ENCODE measurements at regions not wholly inside any gene's neighbourhood (a gene's known extent, or its start where the extent isn't known, plus 50 kb on each side); places are given as distances from the start of the nearest gene placed in this dataset.
"Not testable (repeated sequence)": the region's sequence is repeated elsewhere in the genome, so short reads cannot be mapped to it uniquely, and the experiment has no call there.

DNA sequence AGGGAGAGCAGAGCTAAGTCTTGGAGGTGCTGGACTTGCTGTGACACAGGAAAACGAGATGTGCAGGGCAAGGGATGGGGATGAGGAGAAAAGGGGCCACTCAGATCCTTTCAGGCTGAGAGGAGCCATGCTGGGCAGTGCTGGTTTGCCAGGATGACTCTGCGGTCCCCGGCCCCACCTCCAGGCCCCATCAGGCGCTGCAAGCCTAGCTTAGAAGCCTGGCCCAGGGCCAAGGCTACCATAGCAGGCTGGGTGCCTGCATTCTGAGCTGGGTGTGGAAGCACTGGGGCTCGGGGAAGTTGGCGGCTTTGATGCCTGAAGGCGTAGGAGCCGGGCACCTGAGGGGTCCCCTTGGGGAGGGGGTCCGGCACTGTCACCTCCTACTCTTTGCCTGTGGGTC lies 341.2 kb upstream of the USP9Y start:
- DNase-seq (ENCODE audit: low spot score): no peak

DNA sequence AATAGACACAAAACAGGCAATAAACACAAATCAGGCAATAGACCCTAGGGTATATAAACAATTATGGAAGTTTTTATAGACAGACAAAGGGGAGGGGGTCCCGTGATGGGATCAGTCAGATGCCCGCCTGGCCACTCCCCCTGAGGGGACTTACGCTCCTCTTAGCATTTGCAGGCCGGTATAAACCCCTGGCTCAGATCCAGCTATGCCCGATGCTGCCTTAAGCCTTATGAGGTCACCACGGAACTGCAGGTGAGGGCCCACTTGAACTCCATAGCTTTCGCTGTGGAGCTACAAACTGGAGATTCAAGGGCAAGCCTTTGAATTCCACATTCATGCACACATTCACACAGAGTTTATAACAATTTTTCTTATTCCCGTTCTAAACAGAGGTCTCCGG lies 340.5 kb upstream of the USP9Y start:
- no peak for DNase-seq (ENCODE audit: low spot score)

DNA sequence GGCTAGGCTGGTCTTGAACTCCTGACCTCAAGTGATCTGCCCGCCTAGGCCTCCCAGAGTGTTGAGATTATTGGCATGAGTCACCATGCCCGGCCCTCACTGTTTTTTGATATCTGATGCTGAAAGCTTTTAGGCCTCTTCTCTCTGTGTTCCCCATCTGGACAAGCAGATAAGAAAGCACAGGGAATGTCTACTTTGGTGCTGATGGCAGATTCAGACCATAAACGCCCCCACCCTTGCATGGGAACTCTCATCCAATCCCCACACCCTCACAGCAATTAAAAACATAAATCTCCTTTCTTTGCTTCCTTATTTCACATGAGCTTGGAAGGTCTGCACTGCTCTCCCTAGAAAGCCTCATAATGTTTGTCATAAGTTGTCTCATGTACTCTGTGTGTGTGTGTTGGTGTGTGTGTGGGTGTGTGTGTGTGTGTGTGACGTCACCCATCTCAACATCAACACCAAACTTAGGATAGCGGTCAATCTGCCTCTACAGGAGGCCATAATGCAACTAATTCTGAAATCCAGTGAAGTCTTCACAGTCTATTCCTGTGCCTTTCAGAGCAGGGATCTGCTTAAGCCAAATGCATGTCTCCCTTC lies 335.6 kb upstream of the USP9Y start:
- no peak for DNase-seq (ENCODE audit: low spot score)

DNA sequence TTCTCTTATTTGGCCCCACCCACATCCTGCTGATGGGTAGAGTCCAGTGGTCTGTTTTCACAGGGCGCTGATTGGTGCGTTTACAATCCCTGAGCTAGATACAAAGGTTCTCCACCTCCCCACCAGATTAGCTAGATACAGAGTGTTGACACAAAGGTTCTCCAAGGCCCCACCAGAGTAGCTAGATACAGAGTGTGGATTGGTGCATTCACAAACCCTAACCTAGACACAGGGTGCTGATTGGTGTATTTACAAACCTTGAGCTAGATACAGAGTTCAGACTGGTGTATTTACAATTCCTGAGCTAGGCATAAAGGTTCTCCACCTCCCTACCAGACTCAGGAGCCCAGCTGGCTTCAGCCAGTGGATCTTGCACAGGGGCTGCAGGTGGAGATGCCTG lies 326.4 kb upstream of the USP9Y start:
- not testable (repeated sequence) for DNase-seq (ENCODE audit: low spot score)

DNA sequence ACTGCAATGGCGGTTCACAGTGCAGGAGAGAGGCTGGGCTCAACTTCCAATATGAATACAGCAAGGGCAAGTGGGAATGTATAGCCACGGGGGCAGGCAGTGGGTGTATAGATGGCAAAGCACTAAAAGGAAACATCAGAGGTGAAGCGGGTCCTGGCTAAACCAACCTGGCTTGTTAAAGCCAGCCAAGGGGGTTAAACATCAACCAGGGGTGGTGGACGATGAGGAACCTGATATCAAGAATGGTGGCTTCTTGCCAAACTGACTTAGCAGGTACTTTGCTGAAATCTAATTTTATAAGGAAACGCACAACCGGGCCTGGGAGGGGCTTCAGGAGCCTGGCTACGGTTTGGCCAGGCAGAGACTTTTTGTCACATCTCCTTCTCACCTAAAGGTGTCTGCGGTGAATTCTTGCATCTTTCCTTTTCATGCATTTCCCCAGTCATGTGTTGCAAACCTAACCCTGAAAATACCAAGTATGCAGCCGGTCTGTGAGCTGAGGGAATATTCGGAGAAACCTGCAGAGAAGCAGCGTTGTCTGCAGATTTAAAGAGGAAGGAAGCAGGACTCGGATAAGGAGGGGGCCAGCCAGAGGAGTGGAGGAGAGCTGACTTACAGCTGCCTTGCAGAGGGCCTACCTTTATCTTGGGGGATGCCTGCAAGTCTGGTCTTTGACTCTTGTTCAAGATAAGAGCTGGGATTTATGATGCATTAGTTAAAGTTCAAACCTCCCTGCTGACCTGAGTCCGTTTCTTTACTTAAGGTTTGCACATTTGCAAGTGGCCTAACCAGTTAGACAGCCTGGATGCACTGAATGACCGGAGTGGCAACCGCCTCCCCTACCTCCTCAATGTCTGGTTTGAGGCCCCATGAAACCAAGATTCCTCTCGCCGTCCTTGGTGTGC lies 309.1 kb upstream of the USP9Y start:
- DNase-seq (ENCODE audit: low spot score): not testable (repeated sequence)

DNA sequence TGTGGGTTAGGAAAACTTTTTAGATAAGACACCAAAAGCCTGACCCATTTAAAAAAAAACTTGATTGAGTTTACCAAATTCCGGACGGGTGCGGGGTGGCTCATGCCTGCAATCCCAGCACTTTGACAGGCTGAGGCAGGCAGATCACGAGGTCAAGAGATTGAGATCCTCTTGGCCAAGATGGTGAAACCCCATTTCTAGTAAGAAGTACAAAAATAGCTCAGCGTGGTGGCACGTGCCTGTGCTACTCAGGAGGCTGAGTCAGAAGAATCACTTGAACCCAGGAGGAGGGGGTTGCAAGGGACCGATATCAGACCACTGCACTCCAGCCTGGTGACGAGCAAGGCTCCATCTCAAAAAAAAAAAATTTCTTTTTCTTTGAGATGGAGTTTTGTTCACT lies 307.8 kb upstream of the USP9Y start:
- DNase-seq (ENCODE audit: low spot score): no peak

DNA sequence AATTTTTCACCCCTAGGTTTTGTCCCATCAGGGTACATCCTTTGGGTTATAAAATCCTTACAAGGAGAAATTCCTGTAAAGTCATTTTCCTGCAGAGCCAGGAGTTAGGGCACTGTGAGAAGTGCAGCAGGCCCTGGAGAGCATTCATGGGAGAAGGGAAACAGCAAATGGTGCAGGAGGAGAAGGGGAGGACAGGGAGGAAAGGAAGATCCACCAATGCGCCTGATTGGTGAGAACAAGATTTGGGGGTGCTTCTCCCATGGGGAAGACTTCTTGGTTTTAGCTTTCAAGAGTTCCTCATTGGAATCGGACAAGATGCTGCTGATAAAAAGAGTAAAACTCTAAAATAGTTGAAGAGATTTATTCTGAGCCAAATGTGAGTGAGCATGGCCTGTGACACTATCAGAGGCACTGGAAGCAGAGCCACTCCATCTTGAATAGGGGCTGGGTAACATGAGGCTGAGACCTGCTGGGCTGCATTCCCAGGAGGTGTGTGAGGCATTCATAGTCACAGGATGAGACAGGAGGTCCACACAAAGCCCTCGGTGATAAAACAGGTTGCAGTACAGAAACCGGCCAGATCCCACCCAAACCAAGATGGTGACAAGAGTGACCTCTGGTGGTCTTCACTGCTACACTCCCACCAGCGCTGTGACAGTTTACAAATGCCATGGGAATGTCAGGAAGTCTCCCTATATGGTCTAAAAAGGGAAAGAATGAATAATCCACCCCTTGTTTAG lies 305.5 kb upstream of the USP9Y start:
- DNase-seq (ENCODE audit: low spot score): not testable (repeated sequence)

DNA sequence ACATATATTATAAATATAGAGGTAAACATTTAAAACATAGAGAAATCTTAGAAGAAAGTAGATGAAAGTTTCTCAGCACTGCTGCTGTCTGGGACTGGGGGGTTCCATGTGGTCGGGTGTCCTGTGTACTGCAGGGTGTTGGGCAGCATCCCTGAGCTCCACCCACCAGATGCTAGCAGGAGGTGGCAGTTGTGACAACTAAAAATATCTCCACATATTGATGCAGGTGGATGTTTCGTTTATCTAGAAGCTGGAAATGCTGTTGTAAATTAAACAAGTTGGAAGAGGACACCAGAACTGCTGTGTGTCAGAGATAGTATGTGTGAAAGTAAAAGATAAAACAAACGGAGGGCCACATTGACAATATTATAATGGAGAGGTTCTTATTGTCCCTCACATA lies 297.1 kb upstream of the USP9Y start:
- DNase-seq (ENCODE audit: low spot score): no peak

DNA sequence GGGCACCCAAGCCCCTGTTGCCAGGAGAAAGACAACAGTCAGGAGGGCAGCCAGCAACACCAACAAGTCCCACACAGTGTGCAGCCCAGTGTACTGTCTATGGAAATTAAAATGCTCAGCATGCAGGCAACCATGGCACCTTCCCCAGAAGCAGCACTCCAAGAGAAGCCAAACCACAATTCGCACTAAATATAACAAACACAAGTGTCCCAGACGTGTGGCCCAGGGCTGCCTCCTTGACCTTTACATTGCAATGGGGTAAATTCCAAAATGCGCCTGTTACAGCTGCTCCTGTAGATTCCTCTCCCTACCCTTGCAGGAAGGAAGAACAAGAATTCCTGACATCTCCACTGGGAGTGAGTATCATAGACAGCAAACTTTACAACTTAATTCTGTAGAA lies 292.8 kb upstream of the USP9Y start:
- DNase-seq (ENCODE audit: low spot score): no peak

DNA sequence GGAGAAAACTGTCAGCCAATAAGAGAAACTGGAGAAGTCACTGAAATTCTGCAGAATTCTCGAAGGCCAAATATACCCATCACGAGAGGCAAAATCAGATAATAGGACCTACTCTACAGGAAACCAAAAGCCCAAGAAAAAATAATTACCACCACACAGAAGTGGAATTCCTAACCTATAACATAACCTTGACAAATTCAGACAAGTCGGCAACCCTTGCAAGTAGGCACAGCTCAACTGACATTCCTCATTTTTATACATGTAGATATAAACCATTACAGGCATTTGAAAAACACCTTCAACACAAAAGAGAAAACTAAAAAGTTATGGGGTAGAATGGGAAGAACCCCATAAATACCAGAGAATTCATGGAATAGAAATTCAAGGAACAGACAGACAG lies 290.3 kb upstream of the USP9Y start:
- DNase-seq (ENCODE audit: low spot score): no peak

DNA sequence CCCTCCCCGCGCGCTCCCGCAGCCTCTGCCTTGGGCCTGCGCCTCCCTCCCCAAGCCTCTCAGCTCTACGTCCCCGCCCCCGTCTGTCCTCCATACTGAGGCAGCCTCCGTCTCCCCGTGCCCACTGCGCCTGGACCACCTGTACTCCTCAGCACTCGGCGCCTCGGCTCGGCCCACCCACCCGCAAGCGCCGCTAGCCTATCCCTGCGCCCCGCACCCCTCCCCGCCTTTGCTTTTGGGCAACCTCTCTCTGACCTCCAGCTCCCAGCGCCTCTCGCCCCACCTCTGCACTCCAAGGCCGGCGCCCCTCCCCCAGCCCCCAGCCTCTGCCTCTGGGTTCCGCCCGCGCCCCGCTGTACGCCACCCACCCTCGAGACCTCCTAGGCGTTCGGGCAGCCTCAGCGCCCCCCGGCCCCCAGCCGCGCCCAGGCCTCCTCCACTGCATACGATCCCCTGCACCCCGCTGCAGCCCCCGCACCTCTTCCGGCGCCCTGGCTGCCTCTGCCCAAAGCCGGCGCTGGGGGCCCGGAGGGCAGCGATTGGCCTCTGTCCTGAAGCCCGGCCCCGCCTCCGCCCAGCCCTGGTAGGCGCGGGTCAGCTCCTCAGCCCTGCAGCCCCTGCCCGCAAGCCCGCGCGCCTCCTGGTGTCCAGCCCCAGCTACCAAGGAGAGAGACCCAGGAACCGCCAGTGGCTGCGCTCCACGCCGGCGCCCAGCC lies 279.8 kb upstream of the USP9Y start:
- no peak for DNase-seq (ENCODE audit: low spot score)

DNA sequence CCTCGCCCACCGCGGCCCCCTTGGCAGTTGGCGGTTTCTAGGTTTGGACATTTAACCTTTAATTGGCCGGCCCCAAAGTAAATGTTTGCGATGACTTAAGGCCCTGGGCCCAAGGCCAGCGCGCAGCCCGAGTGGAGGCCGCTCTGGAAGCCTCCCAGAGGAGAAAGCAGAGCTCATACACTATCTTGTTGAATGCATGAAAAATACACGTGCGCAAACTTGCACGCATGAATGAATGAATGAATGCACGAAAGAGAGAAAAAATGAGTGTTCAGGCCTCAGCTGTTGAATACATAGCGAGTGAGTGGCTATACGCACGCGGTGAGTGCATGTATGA lies 279.3 kb upstream of the USP9Y start:
- DNase-seq (ENCODE audit: low spot score): no peak

DNA sequence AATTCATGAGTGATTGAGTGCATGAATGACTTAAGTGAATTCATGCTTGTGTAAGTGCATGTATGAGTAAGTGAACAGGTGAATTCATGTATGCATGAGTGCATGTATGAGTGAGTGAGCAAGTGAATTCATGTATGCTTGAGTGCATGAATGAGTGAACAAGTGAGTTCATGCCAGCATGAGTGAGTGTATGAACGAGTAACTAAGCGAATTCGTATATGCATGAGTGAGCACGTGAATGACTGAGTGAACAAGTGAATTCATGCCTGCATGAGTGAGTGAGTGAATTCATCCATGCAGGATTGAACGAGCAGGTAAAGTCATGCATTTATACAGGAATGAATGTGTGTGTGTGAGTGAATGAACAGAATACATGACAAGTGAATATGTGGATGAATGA lies 278.5 kb upstream of the USP9Y start:
- DNase-seq (ENCODE audit: low spot score): no peak

DNA sequence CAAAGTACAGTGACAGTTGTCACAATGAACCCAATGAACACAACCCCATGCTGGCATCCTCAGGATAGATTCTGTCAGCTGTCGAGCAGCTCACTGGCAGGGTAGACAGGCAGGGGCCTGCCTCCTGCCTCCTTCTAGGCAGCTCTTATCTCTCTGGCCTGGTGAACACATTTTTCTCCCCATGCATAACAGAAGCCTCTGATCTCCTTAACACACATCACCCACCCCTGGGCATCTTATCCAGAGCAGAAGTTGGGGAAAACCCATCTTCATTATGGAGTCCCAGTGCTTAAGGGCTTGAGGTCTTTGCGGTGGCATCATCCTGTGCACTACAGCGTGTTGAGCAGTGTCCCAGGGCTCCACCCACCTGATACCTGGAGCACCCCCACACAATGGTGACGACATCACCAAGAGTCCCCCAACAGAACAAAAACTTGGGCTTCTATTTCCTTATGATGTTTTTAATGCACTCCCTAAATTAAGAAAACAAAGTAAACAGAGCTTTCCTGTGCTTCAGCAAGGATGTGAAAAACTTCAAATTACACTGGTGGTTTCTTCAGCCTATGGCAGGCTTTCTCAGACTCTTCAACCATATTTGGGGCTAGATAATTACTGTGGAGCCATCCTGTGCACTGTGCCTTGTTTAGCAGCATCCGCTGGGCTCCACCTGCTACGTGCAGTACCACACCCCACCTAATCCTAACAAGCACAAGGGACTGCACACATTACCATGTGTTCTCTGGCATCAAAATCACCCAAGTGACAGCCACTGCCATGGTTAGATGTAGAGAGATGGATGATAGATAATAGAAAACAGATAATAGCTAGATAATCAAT lies 277.4 kb upstream of the USP9Y start:
- DNase-seq (ENCODE audit: low spot score): no peak

DNA sequence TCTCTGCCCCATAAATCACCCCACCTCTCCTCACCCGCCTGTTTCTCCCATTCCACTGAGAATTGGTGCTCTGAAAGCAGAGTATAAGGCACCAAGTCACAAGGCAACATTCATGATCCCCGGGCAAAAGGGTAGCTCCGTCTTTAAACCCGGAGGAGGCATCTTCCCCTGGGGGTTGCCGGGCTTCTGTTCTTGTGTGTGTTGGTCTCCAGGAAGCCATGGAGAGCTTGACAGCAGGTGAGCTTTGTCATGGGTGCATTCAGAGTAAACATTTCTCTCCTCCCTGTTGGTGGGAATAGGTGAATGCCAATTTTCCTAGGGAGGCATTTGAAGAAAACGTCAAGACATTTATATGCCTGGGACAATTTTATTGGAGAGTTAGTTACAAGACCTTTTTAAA lies 275.5 kb upstream of the USP9Y start:
- DNase-seq (ENCODE audit: low spot score): no peak

DNA sequence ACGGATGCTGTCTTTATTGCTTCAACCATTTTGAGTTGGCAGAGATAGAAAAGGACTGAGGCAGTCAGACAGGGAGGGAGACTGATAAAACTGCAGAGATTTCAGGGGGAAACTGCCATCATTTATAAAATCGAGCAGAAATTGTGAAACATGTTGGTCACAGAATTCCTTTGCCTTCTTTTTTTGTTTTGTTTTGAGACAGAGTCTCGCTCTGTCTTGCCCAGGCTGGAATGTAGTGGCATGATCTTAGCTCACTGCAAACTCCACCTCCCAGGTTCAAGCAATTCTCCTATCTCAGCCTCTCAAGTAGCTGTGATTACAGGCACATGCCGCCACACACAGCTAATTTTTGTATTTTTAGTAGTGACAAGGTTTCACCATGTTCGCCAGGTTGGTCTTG lies 273.7 kb upstream of the USP9Y start:
- DNase-seq (ENCODE audit: low spot score): no peak

DNA sequence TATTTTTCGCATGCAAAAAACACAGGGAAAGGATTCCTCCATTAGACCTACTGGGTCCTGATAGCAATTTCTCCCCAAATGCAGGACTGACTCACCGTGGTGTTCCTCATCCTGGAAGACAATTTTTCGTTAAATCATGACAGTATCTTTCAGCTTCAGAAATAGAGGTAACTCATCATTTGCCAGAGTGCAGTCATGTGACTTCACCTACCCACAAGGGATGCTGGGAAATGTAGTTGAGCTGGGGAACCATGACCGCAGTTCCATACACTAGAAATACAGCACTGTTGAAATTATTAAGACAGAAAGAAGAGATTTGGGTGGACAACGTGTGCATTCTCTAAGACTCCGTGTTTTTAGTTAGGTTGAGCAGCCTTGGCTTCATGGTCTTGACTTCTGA lies 269.5 kb upstream of the USP9Y start:
- peak; percentile 14 for DNase-seq (ENCODE audit: low spot score)

DNA sequence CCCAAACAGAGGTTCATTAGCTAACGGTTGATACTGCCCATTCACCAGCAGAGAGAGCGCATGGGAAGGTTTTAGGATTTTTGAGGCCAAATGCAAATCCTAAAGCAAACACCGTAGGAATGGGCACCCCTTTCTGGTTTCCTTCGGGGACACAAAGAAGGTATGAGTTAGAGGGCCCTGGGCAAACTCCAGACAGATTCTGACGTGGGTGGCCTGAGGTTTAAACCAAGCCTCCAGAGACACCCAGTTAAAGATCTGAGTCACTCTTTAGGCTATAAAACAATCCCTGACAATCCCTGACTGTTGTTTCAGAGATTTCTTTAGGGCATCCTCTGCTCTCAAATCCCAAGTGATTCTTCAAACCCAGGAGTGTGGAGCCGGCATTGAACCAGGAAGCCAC lies 262.2 kb upstream of the USP9Y start:
- not testable (repeated sequence) for DNase-seq (ENCODE audit: low spot score)

DNA sequence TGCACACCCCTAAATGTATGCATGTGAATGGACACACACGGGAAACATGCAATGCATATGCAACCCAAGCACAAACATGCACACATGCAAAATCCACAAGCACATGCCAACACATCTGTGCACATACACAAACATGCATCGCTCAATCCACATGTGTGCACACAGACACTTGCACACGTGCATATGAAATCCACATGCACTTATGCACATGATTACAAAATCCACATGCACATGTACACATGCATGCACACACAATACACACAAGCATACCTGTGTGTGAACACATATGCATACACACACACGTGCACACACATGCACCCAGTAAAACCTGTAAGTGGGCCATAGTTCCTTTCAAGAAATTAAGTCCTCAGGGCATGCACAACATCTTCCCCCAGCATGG lies 256.8 kb upstream of the USP9Y start:
- DNase-seq (ENCODE audit: low spot score): no peak

DNA sequence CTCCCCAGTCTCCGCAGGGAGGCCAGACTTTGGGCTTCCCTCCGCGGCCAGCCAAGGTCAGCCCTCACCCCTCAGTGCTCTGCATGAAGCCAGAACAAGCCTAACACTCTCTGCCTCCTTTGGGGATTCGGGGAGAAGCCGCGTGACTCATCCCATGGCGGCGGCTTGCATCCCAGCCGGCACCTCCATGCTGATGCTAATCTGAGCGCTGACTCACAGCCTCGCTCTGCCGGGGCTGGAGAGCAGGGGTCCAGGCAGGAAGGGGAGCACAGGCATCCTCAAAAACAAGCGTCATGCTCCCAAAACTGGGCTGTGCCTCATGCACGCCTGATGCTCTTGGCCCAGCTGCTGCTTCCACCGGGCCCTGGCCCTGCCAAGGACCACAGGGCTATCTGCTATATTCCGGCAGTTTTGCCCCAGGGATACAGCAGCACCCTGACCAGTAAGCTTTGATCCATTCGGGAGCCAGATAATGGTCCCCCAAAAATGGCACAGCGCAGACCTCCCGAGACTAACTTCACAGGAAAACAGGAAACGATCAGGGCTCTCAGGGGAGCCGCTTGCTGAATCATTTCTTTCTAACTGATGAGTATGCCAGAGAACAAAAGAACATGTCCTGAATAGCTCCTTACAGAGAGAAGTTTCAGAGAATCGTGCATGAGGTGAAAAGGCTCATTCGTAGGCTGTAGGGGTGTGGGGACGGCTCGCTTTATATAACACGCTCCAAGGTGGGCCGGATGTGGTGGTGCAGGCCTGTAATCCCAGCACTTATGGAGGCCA lies 254.4 kb upstream of the USP9Y start:
- not testable (repeated sequence) for DNase-seq (ENCODE audit: low spot score)

DNA sequence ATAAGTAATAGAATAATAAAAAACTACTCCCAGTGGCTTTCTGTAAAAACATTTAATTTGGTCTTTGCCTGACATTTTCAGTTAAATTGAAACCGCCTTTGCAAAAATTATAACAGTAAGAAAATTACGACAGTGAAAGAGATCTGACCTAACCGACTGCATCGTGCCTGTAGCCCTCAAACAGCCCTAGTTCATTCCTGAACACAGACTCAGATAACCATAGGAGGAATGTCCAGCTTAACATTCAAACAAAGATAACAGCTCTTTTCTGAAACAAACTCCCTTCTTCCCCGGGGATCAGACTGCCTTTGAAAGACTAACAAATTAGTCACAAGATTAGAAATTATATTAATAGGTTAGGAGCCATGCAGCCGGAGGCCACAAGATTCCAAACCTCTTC lies 252.5 kb upstream of the USP9Y start:
- not testable (repeated sequence) for DNase-seq (ENCODE audit: low spot score)
